Activated T-helper 17 cell treated with anti-CD3 and anti-CD28 coated beads, Interleukin-2, amount 50 U/mL, for 72 hours (primary cell): ENCODE measurements at regions not wholly inside any gene's neighbourhood (a gene's known extent, or its start where the extent isn't known, plus 50 kb on each side); places are given as distances from the start of the nearest gene placed in this dataset.
"Not testable (repeated sequence)": the region's sequence is repeated elsewhere in the genome, so short reads cannot be mapped to it uniquely, and the experiment has no call there.

Experiments
- ATAC-seq: fragments of 150-1000 bp; cut with Tn5 transposase; replicated peaks from 2 replicates; pipeline ENCODE4 v1.10.0; 2021; ENCODE audit warnings: mild to moderate bottlenecking, moderate library complexity
- H3K27ac Mint-ChIP-seq: one replicate; pipeline ENCODE4 v1.8.0; 2022; ENCODE audit warnings: mixed read lengths
- H3K27me3 Mint-ChIP-seq: one replicate; pipeline ENCODE4 v1.8.0; 2022; ENCODE audit warnings: mixed read lengths
- H3K36me3 Mint-ChIP-seq: one replicate; pipeline ENCODE4 v1.8.0; 2022; ENCODE audit warnings: low read depth, mild to moderate bottlenecking, mixed read lengths
- H3K4me1 Mint-ChIP-seq: one replicate; pipeline ENCODE4 v1.8.0; 2022; ENCODE audit warnings: mixed read lengths
- H3K4me3 Mint-ChIP-seq: one replicate; pipeline ENCODE4 v1.8.0; 2022; ENCODE audit warnings: mild to moderate bottlenecking, mixed read lengths
- H3K9me3 Mint-ChIP-seq: one replicate; pipeline ENCODE4 v1.8.0; 2022; ENCODE audit warnings: mixed read lengths

GRCh38 chr7:106590209-106590816 is 70.6 kb downstream of the CCDC71L start:
- ATAC-seq = peak; percentile 32
- no peaks in the 10 kb centered on the region for H3K9me3 Mint-ChIP-seq
- no peaks in the 10 kb centered on the region for H3K36me3 Mint-ChIP-seq
- H3K27ac Mint-ChIP-seq = no peak overlapping the region
- no peak overlapping the region for H3K4me3 Mint-ChIP-seq
- H3K4me1 Mint-ChIP-seq = no peaks in the 10 kb centered on the region
- H3K27me3 Mint-ChIP-seq = no peaks in the 10 kb centered on the region

GRCh38 chr7:106589198-106589879 is 71.6 kb downstream of the CCDC71L start:
- H3K36me3 Mint-ChIP-seq = no peaks in the 10 kb centered on the region

GRCh38 chr7:106588422-106589197 is 72.3 kb downstream of the CCDC71L start:
- ATAC-seq = no peak
- Mint-ChIP-seq H3K27ac (no peak overlapping the region), H3K27me3 (no peaks in the 10 kb centered on the region), H3K4me1 (no peaks in the 10 kb centered on the region), H3K36me3 (no peaks in the 10 kb centered on the region), H3K4me3 (no peak overlapping the region), H3K9me3 (peaks cover 4% of the 10 kb centered on the region)

More at GRCh38 chr7:106589198-106589879, 71.6 kb downstream of the CCDC71L start:
- Mint-ChIP-seq H3K27me3 (no peaks in the 10 kb centered on the region), H3K4me1 (no peaks in the 10 kb centered on the region), H3K27ac (no peak overlapping the region), H3K4me3 (no peak overlapping the region), H3K9me3 (no peaks in the 10 kb centered on the region)
- ATAC-seq = no peak

- H3K27ac Mint-ChIP-seq = no peak overlapping the region
- no peaks in the 10 kb centered on the region for H3K4me1 Mint-ChIP-seq
- no peak overlapping the region for H3K4me3 Mint-ChIP-seq
- no peaks in the 10 kb centered on the region for H3K36me3 Mint-ChIP-seq
- H3K27me3 Mint-ChIP-seq = no peaks in the 10 kb centered on the region
- peaks cover 5% of the 10 kb centered on the region for H3K9me3 Mint-ChIP-seq
- no peak for ATAC-seq
These were observed 75.8 kb downstream of the CCDC71L start for GRCh38 chr7:106584914-106585759.

- Mint-ChIP-seq H3K4me1 (no peaks in the 10 kb centered on the region), H3K36me3 (no peaks in the 10 kb centered on the region), H3K9me3 (peaks cover 5% of the 10 kb centered on the region), H3K27me3 (no peaks in the 10 kb centered on the region), H3K4me3 (no peak overlapping the region), H3K27ac (no peak overlapping the region)
- ATAC-seq = peak; percentile 46
These were observed 77.0 kb downstream of the CCDC71L start for GRCh38 chr7:106583706-106584690.

GRCh38 chr7:106583100-106583499 is 77.9 kb downstream of the CCDC71L start:
- no peaks in the 10 kb centered on the region for H3K27me3 Mint-ChIP-seq
- peaks cover 5% of the 10 kb centered on the region for H3K9me3 Mint-ChIP-seq
- no peaks in the 10 kb centered on the region for H3K4me1 Mint-ChIP-seq
- ATAC-seq = no peak
- H3K36me3 Mint-ChIP-seq = no peaks in the 10 kb centered on the region
- H3K27ac Mint-ChIP-seq = no peak overlapping the region
- no peak overlapping the region for H3K4me3 Mint-ChIP-seq

GRCh38 chr7:106582365-106582764 is 78.6 kb downstream of the CCDC71L start:
- Mint-ChIP-seq H3K36me3 (no peaks in the 10 kb centered on the region), H3K27ac (no peak overlapping the region), H3K27me3 (no peaks in the 10 kb centered on the region), H3K9me3 (peaks cover 5% of the 10 kb centered on the region), H3K4me1 (no peaks in the 10 kb centered on the region), H3K4me3 (no peak overlapping the region)
- ATAC-seq = no peak

GRCh38 chr7:106579086-106579485 is 81.9 kb downstream of the CCDC71L start:
- H3K9me3 Mint-ChIP-seq, H3K4me3 Mint-ChIP-seq, H3K4me1 Mint-ChIP-seq, H3K27ac Mint-ChIP-seq, H3K36me3 Mint-ChIP-seq, H3K27me3 Mint-ChIP-seq, ATAC-seq: not testable (repeated sequence)

- H3K36me3 Mint-ChIP-seq = no peaks in the 10 kb centered on the region
- no peak overlapping the region for H3K27ac Mint-ChIP-seq
- no peaks in the 10 kb centered on the region for H3K27me3 Mint-ChIP-seq
- ATAC-seq = no peak
- H3K9me3 Mint-ChIP-seq = no peaks in the 10 kb centered on the region
- no peak overlapping the region for H3K4me3 Mint-ChIP-seq
- no peaks in the 10 kb centered on the region for H3K4me1 Mint-ChIP-seq
These were observed 85.7 kb downstream of the CCDC71L start for GRCh38 chr7:106575138-106575823.

- H3K27me3 Mint-ChIP-seq = no peaks in the 10 kb centered on the region
- H3K4me1 Mint-ChIP-seq = peaks cover 6% of the 10 kb centered on the region
- H3K4me3 Mint-ChIP-seq = no peak overlapping the region
- no peaks in the 10 kb centered on the region for H3K36me3 Mint-ChIP-seq
- H3K27ac Mint-ChIP-seq = no peak overlapping the region
- ATAC-seq = no peak
- no peaks in the 10 kb centered on the region for H3K9me3 Mint-ChIP-seq
These were observed 87.2 kb downstream of the CCDC71L start for GRCh38 chr7:106573738-106574137.

GRCh38 chr7:106573125-106573663 is 87.8 kb downstream of the CCDC71L start:
- H3K27me3 Mint-ChIP-seq = no peaks in the 10 kb centered on the region
- peaks cover 6% of the 10 kb centered on the region for H3K4me1 Mint-ChIP-seq
- ATAC-seq = no peak
- no peak overlapping the region for H3K27ac Mint-ChIP-seq
- no peaks in the 10 kb centered on the region for H3K9me3 Mint-ChIP-seq
- H3K4me3 Mint-ChIP-seq = no peak overlapping the region
- H3K36me3 Mint-ChIP-seq = no peaks in the 10 kb centered on the region

GRCh38 chr7:106572394-106573124 is 88.4 kb downstream of the CCDC71L start:
- peaks cover 6% of the 10 kb centered on the region for H3K4me1 Mint-ChIP-seq
- H3K4me3 Mint-ChIP-seq = no peak overlapping the region
- no peaks in the 10 kb centered on the region for H3K9me3 Mint-ChIP-seq
- no peak overlapping the region for H3K27ac Mint-ChIP-seq
- H3K27me3 Mint-ChIP-seq = peaks cover 2% of the 10 kb centered on the region
- no peaks in the 10 kb centered on the region for H3K36me3 Mint-ChIP-seq
- no peak for ATAC-seq
